Limb (tissue), 2 donors: ENCODE measurements at regions not wholly inside any gene's neighbourhood (a gene's known extent, or its start where the extent isn't known, plus 50 kb on each side); places are given as distances from the start of the nearest gene placed in this dataset.
"Not testable (repeated sequence)": the region's sequence is repeated elsewhere in the genome, so short reads cannot be mapped to it uniquely, and the experiment has no call there.

Source experiments
- DNase-seq, 2 donors: peaks; one replicate each; pipeline ENCODE4 v3.0.0-alpha.2; 2016; ENCODE audit errors: extremely low spot score in 2 of 2

DNA sequence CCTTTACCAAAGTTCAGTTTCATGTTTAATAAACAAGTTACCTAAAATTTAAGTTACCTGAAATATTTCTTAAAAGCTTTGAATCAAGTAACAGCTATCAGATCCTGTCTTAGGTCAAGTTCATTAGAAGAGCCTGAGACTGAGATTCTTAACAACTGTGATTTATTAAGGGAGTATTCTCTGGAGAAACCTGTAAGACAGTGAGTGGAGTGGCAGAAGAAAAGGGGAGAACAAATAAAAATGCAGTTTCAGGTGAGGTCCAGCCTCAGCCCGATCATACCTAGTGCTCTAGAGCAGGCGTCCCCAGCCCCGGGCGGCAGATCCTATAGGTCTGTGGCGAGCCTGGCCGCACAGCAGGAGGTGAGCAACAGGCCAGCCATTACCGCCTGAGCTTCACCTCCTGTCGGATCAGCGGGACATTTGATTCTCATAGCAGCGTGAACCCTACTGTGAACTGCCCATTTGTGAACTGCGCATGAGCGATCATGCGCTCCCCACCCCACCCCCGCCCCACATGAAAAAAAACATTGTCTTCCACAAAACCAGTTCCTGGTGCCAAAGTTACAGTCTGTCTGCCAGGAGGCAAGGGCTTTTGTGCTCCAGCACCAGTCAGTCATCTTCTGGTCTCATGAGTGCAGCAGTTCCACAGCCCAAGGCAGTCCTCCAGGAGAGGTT is 59.2 kb upstream of the ADGRB3 start:
- DNase-seq, result peak; percentile 13 to 30

DNA sequence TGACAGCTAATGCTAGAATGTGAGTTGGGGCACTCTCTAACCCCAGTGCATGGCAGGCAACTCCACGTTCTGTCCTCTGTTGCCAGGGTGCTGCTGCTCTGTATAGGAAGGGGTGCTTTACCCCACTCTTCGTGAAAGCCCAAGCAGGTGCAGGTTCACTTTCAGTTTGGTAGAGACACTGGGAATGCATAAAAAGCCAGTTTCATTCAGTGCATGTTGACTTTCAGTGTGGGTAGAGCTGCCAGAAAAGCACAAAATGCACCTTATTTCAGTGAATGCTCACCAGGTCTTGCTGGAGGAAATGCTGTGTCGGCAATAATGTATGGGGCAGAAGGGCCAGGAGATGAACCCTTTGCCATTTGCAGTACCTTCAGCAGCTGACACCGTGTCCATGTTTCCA is 62.1 kb upstream of the ADGRB3 start:
- no peak for DNase-seq

DNA sequence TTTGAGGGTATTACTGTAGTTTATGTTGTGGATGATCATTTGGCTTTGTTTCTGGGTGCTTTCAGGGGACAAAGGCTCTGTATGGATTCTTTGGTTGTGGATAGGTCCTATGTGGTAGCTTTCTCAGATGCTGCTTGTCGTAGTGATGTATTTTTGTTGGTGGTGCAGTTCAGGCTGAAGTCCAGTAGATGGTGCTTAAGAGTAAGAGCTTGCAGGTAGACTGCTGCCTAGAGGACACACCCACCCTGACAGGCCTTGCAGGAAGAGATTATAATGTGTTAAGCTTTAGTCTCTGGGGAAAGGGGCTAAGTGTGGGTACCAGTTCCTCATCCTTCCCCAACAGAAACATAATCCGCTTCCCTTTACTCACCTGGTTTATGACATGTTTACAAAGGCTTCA is 62.6 kb upstream of the ADGRB3 start:
- DNase-seq, result no peak

DNA sequence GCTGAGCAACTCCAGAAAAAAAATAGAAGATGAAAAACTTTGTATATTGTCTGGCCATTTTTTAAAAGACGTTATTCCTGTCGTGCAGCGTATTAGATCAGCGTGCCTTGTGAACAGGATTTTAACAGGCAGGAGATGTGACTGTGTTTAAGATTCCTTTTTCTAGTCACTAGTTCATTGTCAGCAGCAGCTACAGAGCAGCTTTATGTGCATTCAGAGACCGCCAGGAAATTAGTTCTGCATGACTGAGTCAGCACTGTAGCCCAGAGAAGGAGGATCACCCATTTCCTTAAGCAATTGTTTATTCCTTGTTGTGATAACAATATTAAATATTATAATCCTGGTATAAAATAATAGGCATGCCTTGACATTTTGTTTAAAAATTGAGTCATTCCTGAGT is 75.4 kb upstream of the ADGRB3 start:
- peak; percentile 23 to 41 for DNase-seq

DNA sequence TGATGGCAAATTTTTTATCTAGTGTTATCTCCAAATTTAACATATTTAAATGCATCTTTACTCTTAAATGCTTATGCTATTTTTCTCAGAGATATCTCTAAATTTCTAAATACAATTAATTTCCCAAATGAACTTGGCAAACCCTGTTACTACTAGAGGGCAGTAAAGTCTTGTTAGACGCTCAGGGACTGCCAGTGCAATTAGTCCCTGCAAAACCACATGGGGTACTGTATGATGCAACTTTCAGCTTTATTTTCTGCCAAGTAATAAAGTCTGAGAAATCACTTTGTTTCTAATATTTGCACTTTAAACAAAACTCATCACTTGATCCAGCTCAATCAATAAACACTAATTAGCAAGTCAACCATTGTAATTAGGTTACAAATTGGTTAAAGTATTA is 76.0 kb upstream of the ADGRB3 start:
- DNase-seq, result no peak

DNA sequence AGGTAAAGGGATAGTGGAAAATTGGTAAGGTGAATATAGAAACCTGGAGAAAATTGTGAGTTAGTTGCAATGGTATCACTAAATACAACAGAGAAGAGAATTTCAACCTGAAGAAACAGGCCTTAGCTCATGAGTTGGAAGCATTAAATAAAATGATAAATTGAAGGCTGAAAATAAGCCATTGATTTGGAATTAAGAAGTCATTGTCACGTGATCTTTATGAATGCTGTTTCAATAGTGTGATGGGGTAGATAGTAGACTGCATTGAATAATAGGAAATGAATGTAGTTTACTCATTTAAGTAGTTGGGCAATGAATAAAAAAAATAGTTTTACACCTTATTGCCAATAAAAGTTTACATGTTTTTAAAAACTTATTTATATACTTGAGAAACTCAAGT is 88.5 kb upstream of the ADGRB3 start:
- no peak for DNase-seq

DNA sequence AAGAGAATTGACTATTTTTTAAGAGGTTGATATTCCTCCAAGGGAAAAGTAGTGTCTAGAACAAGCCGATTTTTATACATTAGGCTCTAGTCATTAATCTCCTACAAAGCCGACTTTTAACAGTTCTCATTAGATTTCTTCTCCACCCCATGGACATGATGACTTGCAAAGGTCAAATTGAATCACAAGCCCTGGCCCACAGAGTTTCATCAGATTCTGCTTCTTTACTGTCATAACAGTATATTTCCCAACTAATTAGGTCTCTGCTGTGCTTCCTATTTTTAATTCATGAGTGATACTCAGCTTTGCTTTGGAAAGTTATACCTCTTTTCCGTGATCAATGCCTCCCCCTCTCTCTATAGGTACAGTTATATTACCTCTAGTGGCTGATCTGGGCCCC is 90.6 kb upstream of the ADGRB3 start:
- no peak for DNase-seq

DNA sequence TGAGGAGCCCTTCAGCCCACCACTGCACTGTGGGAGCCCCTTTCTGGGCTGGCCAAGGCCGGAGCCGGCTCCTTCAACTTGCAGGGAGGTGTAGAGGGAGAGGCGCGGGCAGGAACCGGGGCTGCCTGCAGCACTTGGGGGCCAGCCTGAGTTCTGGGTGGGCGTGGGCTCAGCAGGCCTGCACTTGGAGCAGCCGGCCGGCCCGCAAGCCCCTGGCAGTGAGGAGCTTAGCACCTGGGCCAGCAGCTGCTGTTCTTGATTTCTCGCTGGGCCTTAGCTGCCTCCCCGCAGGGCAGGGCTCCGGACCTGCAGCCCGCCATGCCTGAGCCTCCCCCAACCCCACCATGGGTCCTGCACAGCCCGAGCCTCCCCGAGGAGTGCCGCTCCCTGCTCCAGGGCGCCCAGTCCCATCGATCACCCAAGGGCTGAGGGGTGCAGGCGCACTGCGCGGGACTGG is 101.7 kb upstream of the ADGRB3 start:
- DNase-seq, result no peak

DNA sequence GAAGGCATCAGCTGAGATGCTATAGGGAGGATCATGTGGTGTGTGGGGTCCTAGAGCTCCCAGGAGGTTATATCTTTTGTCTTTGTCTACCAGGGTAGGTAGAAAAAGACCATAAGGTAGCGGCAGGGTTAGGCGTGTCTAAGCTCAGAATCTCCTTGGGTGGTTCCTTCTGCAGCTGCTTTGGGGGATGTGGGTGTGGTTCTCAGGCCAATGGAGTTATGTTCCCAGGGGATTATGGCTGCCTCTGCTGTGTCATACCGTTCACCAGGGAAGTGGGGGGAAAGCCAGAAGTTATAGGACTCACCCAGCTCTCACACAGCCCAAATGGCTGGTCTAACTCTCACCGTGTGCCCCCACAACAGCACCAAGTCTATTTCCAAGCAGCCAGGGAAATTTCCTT is 107.4 kb upstream of the ADGRB3 start:
- DNase-seq, result no peak

DNA sequence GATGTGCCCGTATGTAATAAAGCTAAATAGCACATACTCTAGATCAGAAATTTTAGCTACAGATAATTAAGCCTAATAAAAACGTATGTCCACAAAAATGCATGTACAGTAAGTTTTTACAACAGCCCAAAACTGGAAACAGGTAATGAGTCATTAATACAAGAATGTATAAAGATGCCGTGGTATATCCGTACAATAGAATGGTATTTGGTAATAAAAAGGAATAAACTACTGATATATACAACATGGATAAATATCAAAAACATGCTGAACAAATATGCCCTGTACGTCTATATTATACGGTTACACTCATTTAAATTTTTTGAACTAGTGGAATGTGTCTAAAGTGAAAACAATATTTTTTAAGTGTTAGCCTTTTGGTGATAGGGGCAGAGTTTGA is 128.2 kb upstream of the ADGRB3 start:
- no peak for DNase-seq

DNA sequence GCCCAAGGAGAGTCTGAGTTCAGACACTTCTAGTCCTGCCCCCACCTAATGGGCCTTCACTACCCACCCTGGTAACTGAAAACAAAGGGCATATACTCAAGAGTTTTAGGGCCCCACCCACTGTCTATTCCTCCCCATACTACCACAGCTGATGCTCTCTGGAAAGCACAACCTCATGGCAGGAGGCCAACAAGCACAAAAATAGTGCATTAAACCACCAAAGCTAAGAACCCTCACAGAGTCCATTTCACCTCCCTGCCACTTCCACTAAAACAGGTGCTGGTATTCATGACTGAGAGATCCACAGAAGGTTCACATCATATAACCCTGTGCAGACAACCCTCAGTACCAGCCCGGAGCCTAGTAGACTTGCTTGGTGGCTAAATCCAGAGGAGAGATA is 132.1 kb upstream of the ADGRB3 start:
- DNase-seq, result no peak

DNA sequence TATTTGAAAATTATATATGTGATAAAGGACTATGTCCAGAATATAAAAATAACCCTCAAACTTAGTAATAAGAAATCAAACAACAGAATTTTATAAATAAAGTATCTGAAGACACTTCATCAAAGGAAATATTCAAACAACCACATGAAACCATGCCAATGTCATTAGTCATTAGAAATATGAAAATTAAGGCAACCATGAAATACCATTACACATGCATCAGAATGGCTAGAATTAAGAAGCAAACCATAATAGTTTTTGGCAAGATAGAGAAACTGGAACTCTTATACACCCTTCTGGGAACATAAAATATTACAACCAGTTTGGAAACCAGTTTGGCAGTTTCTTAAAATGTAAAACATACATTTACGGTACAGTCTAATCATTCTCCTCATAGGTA is 137.2 kb upstream of the ADGRB3 start:
- DNase-seq, result no peak

DNA sequence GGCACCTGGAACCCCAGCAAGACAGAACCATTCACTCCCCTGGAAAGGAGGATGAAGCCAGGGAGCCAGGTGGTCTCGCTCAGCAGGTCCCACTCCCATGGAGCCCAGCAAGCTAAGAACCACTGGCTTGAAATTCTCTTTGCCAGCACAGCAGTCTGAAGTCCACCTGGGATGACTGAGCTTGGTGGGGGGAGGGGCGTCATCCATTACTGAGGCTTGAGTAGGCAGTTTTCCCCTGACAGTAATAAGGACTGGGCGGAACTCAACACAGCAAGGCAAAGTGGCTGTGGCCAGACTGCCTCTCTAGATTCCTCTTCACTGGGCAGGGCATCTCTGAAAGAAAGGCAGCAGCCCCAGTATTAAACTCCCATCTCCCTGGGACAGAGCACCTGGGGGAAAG is 140.2 kb upstream of the ADGRB3 start:
- DNase-seq, result not testable (repeated sequence)

DNA sequence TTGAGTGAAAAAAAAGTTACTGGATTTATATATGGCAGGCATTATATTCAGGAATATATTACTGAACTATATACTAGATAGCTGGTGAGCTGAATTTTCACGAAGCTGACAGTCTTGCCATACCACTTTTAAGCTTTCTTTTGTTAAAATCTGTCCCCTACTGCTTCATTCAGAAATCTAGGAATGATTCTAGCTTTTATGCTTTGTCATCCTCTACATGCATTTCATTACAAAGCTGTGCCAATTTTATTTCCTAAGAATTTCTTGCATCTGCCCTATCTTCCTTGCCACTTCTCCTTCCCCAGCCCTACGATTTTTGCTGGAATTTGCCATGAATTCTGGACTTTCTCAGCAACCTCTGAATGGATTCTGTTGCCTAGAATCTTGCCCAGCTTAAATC is 158.5 kb upstream of the ADGRB3 start:
- no peak for DNase-seq

DNA sequence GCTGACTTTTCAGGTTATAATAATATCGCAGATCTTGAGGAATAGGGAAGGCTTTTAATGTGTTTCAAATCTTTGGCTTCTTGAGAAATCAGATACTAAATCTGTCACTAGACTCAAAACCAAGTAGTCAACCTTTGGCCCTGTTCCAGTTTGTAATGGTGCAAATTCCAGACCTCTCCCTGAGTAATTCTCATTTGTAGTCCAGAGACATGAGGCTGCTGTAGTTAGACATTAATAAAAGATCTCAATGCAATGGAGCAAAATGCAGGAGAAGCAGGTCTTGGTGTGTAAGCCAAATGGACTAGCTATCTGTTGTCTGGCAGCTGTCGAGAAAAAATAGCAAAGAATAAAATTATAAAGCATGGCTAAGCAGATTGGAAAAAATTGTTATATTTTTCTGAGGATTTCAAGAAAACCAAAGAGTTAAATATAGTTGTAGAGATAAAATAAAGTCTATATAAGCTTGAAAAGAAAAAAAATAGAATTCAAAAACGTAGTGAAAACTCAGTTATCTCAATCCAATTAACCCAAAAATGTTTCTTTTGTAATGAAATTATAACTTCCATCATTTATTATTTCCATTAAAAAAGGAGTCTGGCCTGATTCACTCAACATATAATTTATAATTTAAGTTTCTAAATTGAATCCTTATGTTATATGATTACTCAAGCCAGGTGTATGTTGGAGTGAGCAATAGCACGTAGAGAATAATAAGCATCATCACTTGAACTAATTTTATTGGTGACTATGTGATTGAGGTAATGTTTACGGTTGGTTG is 161.5 kb upstream of the ADGRB3 start:
- DNase-seq, result no peak

DNA sequence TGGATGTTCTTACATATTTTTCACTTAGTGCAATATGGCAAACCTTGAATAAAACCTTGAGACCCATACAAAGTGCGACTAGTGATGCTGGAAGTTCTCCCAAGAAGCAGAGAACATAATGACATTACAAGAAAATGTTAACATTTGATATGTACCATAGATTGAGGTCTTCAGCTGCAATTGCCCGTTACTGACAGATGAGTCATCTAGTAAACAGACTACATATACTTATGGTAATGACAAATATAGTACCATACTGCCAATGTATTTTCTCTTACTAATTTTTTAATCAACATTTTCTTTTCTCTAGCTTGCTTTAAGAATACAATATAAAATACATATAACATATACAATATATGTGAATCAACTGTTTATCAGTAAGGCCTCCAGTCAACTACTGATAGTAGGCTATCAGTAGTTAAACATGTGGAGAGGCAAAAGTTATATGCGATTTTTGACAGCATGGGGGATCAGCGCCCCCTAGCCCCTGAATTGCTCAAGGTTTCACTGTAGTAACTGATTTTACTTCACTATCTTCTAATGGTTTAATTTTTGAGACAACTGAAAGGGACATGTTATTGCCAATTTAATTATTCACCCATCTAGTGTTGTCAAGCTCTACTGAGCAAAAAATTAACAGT is 166.7 kb upstream of the ADGRB3 start:
- no peak for DNase-seq

DNA sequence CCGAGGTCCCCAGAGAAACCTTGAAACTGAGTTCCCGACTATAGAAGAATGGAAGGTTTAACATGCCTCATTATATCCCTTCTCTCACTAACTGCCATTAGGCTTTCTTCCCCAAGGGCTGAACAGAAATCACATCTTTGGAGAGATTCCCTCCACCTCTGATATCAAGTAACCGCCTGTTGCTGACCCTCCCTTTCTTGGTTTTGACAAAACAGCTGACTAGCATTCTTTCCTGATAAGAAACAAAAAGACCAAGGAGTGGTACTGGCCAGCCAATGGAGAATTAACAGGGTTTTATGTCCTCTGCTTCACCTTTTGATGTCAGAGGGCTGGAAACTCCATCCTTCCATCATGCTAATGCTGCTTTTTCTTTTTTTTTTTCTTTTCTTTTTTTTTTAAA is 176.6 kb upstream of the ADGRB3 start:
- DNase-seq, result no peak

DNA sequence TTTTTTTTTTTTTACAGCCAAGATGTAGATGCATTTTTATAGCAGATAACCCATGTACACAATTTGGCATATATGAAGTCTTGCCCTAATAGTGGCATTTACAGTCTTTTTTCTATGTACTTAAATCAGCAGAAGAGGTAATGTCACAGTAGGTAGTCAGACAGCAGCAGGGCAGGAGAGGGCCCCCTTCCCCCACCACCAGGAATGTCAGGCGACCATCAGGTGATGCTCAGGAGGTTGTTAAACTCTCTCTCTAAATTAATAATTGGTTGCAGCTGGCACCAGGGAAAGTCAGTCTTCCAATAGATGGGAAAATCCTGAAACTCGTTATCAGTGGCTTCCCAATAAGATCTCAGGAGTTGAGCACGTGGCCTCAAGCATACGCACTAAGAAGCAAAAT is 188.0 kb upstream of the ADGRB3 start:
- DNase-seq, result no peak

DNA sequence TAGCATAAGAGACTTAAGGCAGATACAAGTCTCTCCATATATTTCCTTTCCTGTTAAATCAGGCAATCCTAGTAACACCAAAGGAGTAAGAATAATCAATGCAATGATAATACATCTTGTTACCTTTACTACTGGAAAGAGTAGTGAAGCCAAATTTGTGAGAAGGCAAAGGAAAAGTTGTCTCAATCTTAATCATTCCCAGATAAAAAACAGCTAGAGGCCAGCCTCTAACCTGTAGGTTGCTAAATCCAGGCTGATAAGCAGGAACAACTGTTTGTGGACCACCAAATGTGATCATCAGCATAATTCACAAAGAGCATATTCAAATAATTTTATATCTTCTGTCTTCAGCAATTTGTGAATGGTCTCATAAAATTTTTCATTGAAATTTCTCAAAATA is 189.2 kb upstream of the ADGRB3 start:
- no peak for DNase-seq

DNA sequence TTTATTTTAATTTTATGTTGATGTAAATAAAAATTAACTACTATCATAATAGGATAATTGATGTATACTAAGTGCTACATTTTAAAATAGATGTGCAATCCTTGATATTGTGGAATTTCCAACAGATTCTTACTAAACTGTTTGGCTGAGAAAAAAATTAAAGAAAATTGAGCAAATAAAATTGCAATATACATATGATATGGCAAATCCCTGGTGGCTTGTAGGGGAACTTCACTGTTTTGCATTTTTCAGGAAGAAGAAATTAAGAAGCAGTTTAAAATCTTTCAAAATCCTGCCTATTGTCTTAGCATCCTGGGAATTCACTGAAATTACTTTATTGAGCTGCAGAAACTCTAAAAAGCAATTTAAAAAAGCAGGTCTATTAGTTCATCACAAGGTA is 191.4 kb upstream of the ADGRB3 start:
- no peak for DNase-seq

DNA sequence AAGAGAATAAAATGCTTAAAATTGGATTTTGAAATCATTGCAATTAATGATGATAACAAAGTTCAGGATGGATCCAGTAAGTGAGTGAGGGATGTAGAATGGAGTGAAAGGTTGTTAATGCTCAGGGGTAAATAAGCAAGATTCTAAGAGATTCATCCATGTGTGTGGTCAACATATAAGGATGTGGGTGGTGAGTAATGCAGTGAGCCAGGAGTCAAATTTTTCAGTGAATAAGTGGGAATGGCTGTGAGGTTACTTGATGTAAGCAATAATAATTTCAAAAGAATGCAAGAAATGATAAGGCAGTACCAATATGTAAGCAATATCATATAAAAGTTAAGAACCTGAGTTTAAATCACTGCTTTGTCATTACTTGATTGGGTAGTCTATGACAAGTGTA is 207.5 kb upstream of the ADGRB3 start:
- DNase-seq, result no peak

DNA sequence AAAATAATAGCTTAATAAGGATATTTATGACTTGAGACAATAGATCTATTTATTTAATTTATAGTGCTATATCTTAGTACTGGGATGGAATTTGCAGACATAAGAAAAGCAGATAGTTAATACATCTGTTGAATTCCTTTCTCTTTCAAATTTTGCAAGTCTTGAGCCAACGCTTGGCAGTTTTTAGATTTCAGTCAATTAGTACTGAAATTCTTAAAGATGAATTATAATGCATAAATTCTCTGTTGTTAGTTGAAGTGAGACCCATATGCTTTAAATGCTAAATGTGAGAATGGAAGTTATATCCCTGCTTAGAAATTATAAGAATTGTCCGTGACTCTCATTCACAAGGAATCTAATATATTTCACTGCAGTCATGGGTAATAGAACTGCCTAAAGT is 225.1 kb upstream of the ADGRB3 start:
- DNase-seq, result no peak

DNA sequence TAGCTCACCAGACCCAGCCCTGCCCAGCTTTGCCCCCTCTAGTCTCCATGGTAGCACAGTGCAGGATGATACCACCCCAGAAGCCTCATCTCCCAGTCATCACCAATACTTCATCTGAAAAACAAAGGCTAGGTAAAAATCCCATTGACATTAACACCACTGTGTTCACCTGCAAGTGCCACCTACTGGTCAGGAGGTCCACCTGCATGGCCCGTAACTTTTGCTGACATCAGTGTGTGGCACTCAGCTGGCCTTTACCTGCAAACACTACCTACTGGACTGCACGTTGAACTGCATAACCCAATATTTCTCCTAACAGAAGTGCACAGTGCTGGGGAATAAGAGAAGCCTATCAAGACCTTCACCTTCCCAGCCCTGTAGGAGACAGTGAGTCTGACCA is 234.7 kb upstream of the ADGRB3 start:
- no peak for DNase-seq
